Pancreas (tissue), 10 donors: ENCODE measurements at regions not wholly inside any gene's neighbourhood (a gene's known extent, or its start where the extent isn't known, plus 50 kb on each side); places are given as distances from the start of the nearest gene placed in this dataset.

Experiments used
- ATAC-seq, 4 donors: fragments of 200-7000 bp; cut with Tn5 transposase; one replicate each; pipeline versions ENCODE4 v1.8.0 to v1.9.1; 2020; ENCODE audit warnings: mild to moderate bottlenecking in 4 of 4, moderate library complexity in 4 of 4
- DNase-seq, 6 donors: peaks; one replicate each; pipeline ENCODE4 v3.0.0-alpha.2; 2020
- FAIRE-seq: peaks from 2 replicates; lab custom pipeline; 2012; peaks lifted over from hg19 to GRCh38; lab: Jason Lieb, UNC
- H3K27ac ChIP-seq, 4 donors: fragments of 200-600 bp; sonication (generic); 1 replicate in 3 of 4; 2 replicates in 1 of 4; pipeline versions ENCODE4 v1.5.0 to v1.8.0; 2020
- H3K27me3 ChIP-seq, 4 donors: fragments of 200-600 bp; one replicate each; pipeline ENCODE4 v1.8.0; 2021
- H3K36me3 ChIP-seq, 3 donors: fragments of 200-600 bp; sonication (generic) in 1 of 3; one replicate each; pipeline versions ENCODE4 v1.5.0 to v1.8.0; 2020 to 2021
- H3K4me1 ChIP-seq, 3 donors: fragments of 200-600 bp; one replicate each; pipeline ENCODE4 v1.8.0; 2021
- H3K4me3 ChIP-seq, 4 donors: fragments of 200-600 bp; sonication (generic) in 2 of 4; one replicate each; pipeline versions ENCODE4 v1.5.0 to v1.8.0; 2020 to 2021
- H3K9me3 ChIP-seq, 4 donors: fragments of 200-600 bp; one replicate each; pipeline ENCODE4 v1.8.0; 2021
- WGBS, 2 donors: extraction: QIAGEN DNeasy Blood & Tissue Kit; methylation state at CpG; one replicate each; pipeline ENCODE4 v1.1.7; 2013; 5-methylcytosine and 5-hydroxymethylcytosine counted together
- intact Hi-C, 3 donors: fragments of 100-400 bp; cut with DNase I; formaldehyde crosslinking; loops; one replicate each; pipeline versions ENCODE4 v1.11.1 to v1.14.2; 2022
- TF ChIP-seq, protein P1 (sequence below), 4 donors: fragments of 200-600 bp; sonication (generic) in 3 of 4; IDR thresholded peaks; one replicate each; pipeline versions ENCODE4 v1.5.0 to v1.8.0; 2021; ENCODE audit warnings: antibody characterized with exemption in 4 of 4
- donor health status: healthy with polysubstance abuse.
- donor health status: DM: no; HTN: no; CAD: no; lungs with moderate emphysema.
- donor health status: DM: no; HTN: no; CAD: no.
- donor health status: control.
- donor health status: control.
- donor health status: Bipolar disorder and iron deficiency.
- donor health status: DM: yes; HTN: yes; CAD: no.
- donor health status: DM: no; HTN: no; CAD: no.
- donor health status: DM: no; HTN: no; CAD: no.
- donor health status: DM: yes; HTN: yes; CAD: no.

DNA sequence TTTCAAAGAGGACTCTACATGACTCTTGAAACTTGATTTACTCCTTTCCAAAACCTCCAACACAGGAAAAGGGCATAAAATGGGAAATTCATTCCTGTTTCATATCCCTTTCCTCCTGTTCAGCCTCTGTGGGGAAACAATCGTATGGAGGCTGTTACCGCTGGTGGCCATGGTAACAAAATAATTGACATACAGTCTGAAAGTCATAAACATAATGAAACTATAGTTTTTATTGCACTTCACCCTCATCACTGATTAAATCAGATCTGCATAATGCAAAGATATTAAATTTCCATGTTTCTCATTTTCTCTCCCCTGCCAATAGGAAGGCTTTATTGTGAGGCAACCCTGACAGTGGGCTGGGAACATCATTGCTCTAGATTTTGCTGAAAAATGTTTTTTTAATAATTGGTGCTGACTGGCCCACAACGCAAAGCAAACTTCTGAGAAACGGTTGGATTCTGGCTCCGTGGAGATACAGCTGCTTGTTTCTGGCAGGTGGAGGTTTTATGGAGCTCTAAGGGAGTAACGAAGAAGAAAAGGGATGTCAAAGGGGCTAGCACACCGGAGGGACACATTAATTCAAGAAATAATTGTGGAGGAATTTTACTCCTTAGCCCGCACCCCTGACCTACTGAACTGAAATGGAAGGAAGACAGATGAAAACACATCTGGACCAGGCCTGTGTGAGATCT lies 154.2 kb upstream of the SHISA6 start:
- Histone ChIP-seq H3K4me1 (no peaks in the 10 kb centered on the region), H3K9me3 (no peaks in the 10 kb centered on the region), H3K27me3 (no peaks in the 10 kb centered on the region), H3K4me3 (no peak overlapping the region), H3K27ac (no peak overlapping the region), H3K36me3 (no peaks in the 10 kb centered on the region)
- TF ChIP-seq, protein P1, sequence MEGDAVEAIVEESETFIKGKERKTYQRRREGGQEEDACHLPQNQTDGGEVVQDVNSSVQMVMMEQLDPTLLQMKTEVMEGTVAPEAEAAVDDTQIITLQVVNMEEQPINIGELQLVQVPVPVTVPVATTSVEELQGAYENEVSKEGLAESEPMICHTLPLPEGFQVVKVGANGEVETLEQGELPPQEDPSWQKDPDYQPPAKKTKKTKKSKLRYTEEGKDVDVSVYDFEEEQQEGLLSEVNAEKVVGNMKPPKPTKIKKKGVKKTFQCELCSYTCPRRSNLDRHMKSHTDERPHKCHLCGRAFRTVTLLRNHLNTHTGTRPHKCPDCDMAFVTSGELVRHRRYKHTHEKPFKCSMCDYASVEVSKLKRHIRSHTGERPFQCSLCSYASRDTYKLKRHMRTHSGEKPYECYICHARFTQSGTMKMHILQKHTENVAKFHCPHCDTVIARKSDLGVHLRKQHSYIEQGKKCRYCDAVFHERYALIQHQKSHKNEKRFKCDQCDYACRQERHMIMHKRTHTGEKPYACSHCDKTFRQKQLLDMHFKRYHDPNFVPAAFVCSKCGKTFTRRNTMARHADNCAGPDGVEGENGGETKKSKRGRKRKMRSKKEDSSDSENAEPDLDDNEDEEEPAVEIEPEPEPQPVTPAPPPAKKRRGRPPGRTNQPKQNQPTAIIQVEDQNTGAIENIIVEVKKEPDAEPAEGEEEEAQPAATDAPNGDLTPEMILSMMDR (IDR thresholded peaks at IDR 0.05) = no peak
- intact Hi-C loops = no loop called here
- no peak for DNase-seq
- 74% methylated on average over 8 of the region's 8 CpGs for WGBS, 2 donors
- no peak for FAIRE-seq
- no peak for ATAC-seq

DNA sequence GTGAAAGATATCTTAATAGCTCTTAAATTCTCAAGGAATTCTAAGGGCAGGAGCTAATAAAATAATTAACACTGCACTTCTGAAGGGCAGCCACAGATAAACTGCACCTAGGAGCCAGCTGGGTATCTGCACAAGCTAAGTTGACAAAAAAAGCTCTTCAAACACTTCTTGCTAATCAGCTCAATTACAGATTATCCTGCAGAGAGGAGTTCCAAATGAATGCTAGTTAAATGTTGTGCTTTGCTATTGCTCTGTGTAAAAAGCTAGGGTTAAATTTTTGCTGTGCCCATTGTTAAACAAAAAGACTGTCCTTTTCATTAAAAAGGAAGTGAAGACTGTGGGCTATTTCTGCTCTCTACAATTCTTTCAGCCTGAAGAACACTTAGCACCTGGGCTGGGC lies 158.5 kb upstream of the SHISA6 start:
- Histone ChIP-seq H3K27me3 (no peaks in the 10 kb centered on the region), H3K27ac (no peak overlapping the region), H3K4me3 (no peak overlapping the region), H3K9me3 (no peaks in the 10 kb centered on the region), H3K4me1 (no peaks in the 10 kb centered on the region), H3K36me3 (no peaks in the 10 kb centered on the region)
- intact Hi-C loops = no loop called here
- no peak for FAIRE-seq
- TF ChIP-seq, protein P1 (IDR thresholded peaks at IDR 0.05) = no peak
- no peak for DNase-seq
- no peak for ATAC-seq

DNA sequence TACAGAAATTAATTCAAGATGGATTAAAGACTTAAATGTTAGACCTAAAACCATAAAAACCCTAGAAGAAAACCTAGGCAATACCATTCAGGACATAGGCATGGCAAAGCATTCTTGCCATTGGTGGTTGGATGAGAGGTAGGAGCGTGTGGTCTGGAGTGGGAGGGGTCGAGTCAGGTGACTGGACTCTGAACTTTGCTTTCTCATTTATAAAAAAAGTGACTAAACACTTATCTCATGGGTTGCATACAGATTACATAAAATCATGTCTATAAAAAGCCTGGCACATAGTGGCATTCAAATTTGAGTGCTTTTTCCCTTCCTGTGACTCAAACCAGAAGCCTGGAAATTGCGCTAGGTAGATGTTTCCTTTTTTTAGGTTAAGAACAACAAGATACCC lies 159.7 kb upstream of the SHISA6 start:
- H3K27me3 ChIP-seq = no peaks in the 10 kb centered on the region
- whole genome bisulfite sequencing, 2 donors = 22 to 30% methylated on average over 3 of the region's 3 CpGs
- H3K4me1 ChIP-seq = no peaks in the 10 kb centered on the region
- H3K27ac ChIP-seq = no peak overlapping the region
- no peaks in the 10 kb centered on the region for H3K9me3 ChIP-seq
- FAIRE-seq (no peak), ATAC-seq (peak in 3 of 4 donors; percentile 44 to 60 (median 56)), DNase-seq (no peak)
- H3K4me3 ChIP-seq = no peak overlapping the region
- intact Hi-C loops = no loop called here
- H3K36me3 ChIP-seq = no peaks in the 10 kb centered on the region
- TF ChIP-seq, protein P1 (IDR thresholded peaks at IDR 0.05) = no peak

DNA sequence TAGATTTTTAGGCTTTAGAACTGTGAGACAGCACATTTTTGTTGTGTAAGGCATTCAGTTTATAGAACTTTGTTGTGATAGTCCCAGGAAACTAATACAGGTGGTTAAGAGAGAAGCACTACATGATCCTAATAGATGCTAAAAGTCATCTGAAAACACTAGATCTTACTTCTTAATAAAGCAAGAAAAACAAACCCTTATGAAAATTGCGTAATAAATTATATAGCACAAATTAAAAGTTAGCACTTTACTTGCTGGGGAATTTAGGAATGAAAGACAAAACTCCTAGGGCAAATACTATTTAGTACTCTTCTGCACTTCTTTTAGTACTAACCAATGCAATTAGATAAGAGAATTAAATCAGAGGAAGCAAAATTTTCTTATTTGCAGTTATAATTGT lies 163.3 kb upstream of the SHISA6 start:
- intact Hi-C loops = no loop called here
- TF ChIP-seq, protein P1 (IDR thresholded peaks at IDR 0.05) = no peak
- Histone ChIP-seq H3K27ac (no peak overlapping the region), H3K9me3 (no peaks in the 10 kb centered on the region), H3K36me3 (no peaks in the 10 kb centered on the region), H3K4me3 (no peak overlapping the region), H3K27me3 (no peaks in the 10 kb centered on the region), H3K4me1 (no peaks in the 10 kb centered on the region)
- DNase-seq (no peak), ATAC-seq (no peak), FAIRE-seq (no peak)
- 72 to 89% methylated on average over 1 of the region's 1 CpG for WGBS, 2 donors

DNA sequence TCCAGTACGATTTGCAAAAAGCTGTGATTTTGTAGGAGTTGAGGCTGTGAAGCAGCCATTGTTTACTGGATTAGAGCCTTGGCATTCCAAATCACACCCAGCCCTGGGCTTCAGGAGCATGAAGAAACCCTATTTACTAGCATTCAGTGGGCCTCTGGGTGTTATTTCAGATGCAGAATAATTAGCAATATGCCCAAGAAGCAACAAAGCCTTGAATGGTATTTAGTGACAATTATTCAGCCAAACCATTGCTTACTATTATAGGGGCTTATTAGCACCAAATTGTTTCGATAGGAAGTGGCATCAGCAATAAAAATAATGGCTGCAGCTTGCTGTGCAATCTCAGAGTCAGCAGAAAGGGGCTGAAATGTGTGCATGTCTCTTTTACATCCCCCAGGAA lies 166.6 kb upstream of the SHISA6 start:
- DNase-seq (no peak), FAIRE-seq (no peak), ATAC-seq (no peak)
- H3K4me1 ChIP-seq = no peaks in the 10 kb centered on the region
- TF ChIP-seq, protein P1 (IDR thresholded peaks at IDR 0.05) = no peak
- no peaks in the 10 kb centered on the region for H3K9me3 ChIP-seq
- intact Hi-C loops = no loop called here
- no peak overlapping the region for H3K27ac ChIP-seq
- H3K36me3 ChIP-seq = no peaks in the 10 kb centered on the region
- WGBS, 2 donors = 54 to 61% methylated on average over 2 of the region's 2 CpGs
- no peaks in the 10 kb centered on the region for H3K27me3 ChIP-seq
- no peak overlapping the region for H3K4me3 ChIP-seq
